HepG2 (cell line): ENCODE measurements at regions not wholly inside any gene's neighbourhood (a gene's known extent, or its start where the extent isn't known, plus 50 kb on each side); places are given as distances from the start of the nearest gene placed in this dataset.

Experiments
- CEBPB ChIP-seq: IDR thresholded peaks from 2 replicates; pipeline ENCODE4 v1.6.1; 2011; ENCODE audit warnings: low read depth, low read length, improper control_type of control experiment, borderline replicate concordance
- CREB1 ChIP-seq, 2 experiments: fragments of 450-650 bp in 1 of 2; IDR thresholded peaks; 2 replicates each; pipeline ENCODE4 v1.6.1; 2016 to 2017; ENCODE audit warnings: control low read depth in 1 of 2, mild to moderate bottlenecking in 1 of 2, missing compliant biosample characterization in 1 of 2, missing genetic modification characterization in 1 of 2
- FOXM1 ChIP-seq: sonication (generic); formaldehyde crosslinking; IDR thresholded peaks from 2 replicates; pipeline ENCODE4 v1.5.0; 2020; ENCODE audit warnings: missing genetic modification reagents
- POLR2AphosphoS5 ChIP-seq: IDR thresholded peaks from 2 replicates; pipeline ENCODE4 v1.6.1; 2012; ENCODE audit warnings: low read depth, low read length
- POLR2G ChIP-seq: fragments of 200-400 bp; formaldehyde crosslinking; IDR thresholded peaks from 2 replicates; pipeline ENCODE4 v1.6.1; 2018; ENCODE audit warnings: mild to moderate bottlenecking, low read depth, low read length, moderate library complexity
- ZNF839 ChIP-seq: sonication (generic); formaldehyde crosslinking; IDR thresholded peaks from 2 replicates; pipeline ENCODE4 v1.4.0; 2020; ENCODE audit warnings: missing genetic modification reagents, mild to moderate bottlenecking, borderline replicate concordance
- TF ChIP-seq, protein P1 (sequence below): IDR thresholded peaks from 2 replicates; pipeline ENCODE4 v1.6.1; 2016; ENCODE audit warnings: missing compliant biosample characterization, missing genetic modification reagents, borderline replicate concordance
- TF ChIP-seq, protein P2 (sequence below): sonication (generic); formaldehyde crosslinking; IDR thresholded peaks from 2 replicates; pipeline ENCODE4 v1.4.0; 2020; ENCODE audit warnings: mild to moderate bottlenecking, missing genetic modification reagents

DNA sequence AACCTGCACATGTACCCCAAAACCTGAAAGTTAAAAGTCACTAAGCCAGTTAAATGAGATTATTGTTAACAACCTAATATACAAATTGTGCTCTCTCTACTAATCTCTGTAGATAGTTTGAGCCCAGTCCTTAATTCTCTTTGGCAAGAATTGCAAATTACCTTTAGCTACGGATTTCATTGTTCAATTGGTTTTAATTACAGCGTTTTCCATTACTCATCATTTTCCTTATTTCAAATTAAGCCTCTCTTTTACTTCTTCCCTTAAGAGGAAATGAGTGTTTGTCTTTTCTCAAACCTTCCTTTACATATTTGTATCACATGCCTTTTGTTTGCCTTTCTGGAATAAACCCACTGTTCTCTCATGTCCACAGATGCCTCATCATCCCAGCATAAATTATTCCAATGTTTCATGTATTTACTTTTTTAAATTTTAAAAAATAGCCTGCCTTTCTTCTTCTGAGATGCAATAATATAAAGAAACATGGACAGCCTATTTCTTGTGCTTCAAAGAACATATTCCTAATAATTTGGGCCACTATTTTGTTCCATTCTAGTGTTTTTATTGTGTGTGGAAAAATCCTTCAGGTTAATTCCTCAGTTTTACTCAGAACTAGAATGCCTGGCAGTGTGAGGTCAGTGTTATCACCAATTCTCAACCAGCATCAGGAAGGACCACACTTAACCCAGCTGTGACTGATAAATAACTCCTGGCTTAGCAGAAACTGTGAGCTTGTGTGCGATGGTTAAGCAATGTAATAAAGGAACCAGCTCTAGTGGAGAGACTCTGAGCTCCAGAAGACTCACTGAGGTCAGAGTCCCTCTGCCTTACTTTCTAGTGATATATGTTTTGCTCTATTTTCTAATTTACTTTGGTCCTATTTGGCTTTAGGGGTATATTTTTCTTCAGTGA, 600.5 kb downstream of the LTN1 start:
- TF ChIP-seq, protein P1, sequence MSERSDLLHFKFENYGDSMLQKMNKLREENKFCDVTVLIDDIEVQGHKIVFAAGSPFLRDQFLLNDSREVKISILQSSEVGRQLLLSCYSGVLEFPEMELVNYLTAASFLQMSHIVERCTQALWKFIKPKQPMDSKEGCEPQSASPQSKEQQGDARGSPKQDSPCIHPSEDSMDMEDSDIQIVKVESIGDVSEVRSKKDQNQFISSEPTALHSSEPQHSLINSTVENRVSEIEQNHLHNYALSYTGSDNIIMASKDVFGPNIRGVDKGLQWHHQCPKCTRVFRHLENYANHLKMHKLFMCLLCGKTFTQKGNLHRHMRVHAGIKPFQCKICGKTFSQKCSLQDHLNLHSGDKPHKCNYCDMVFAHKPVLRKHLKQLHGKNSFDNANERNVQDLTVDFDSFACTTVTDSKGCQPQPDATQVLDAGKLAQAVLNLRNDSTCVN (CRISPR knock-in tag) = no peak
- no peak for TF ChIP-seq POLR2G
- TF ChIP-seq, protein P2, sequence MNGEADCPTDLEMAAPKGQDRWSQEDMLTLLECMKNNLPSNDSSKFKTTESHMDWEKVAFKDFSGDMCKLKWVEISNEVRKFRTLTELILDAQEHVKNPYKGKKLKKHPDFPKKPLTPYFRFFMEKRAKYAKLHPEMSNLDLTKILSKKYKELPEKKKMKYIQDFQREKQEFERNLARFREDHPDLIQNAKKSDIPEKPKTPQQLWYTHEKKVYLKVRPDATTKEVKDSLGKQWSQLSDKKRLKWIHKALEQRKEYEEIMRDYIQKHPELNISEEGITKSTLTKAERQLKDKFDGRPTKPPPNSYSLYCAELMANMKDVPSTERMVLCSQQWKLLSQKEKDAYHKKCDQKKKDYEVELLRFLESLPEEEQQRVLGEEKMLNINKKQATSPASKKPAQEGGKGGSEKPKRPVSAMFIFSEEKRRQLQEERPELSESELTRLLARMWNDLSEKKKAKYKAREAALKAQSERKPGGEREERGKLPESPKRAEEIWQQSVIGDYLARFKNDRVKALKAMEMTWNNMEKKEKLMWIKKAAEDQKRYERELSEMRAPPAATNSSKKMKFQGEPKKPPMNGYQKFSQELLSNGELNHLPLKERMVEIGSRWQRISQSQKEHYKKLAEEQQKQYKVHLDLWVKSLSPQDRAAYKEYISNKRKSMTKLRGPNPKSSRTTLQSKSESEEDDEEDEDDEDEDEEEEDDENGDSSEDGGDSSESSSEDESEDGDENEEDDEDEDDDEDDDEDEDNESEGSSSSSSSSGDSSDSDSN (CRISPR knock-in tag) = no peak
- no peak for TF ChIP-seq FOXM1 (CRISPR knock-in tag)
- TF ChIP-seq ZNF839 (CRISPR knock-in tag) = no peak
- no peak for TF ChIP-seq CEBPB
- no peak for TF ChIP-seq POLR2AphosphoS5
- TF ChIP-seq CREB1 (IDR thresholded peaks at IDR 0.05) = no peak
- no peak for TF ChIP-seq CREB1 (CRISPR knock-in tag; IDR thresholded peaks at IDR 0.05)
